SK-N-MC (cell line): ENCODE measurements at regions not wholly inside any gene's neighbourhood (a gene's known extent, or its start where the extent isn't known, plus 50 kb on each side); places are given as distances from the start of the nearest gene placed in this dataset.

ENCODE experiments used
- EZH2 ChIP-seq: fragments of 200-600 bp; sonication (generic); IDR thresholded peaks from one replicate; pipeline ENCODE4 v1.6.1; 2017; ENCODE audit warnings: antibody characterized with exemption
- POLR2AphosphoS5 ChIP-seq: IDR thresholded peaks from 2 replicates; pipeline ENCODE4 v1.6.1; 2012; ENCODE audit warnings: mild to moderate bottlenecking, low read depth, low read length, borderline replicate concordance

DNA sequence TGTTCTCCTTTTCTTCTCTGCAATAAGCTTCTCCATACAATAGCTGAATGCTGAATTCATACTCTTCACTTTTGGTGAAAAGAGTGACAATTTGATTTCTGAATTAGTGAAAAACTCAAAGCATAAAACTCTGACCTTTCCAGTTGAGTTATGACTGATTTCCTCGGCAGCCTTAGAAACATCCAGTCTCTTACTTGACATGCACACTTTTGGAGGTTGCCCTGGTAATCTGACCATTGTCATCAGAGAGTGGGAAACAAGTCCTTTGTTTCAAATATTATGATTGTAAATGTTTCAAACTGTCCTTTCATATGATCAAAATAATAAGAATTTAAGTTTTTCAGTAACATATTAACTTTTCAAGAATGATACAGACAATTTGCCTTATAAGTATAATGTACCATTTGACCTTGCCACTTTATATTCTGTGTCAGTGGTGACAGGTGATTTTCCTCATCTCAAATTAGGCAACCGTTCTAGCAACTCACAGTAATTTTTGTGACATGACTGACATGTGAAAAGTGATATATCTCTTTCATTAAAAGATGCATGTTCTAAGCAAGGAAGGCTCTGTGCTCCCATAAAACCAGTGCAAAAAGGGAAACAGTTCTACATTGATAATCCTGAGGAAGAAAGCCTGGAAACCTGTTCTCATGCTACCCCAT is 507.6 kb upstream of the ROBO2 start:
- TF ChIP-seq EZH2 (no peak), POLR2AphosphoS5 (no peak)
